GM19025 (cell line): ENCODE measurements at regions not wholly inside any gene's neighbourhood (a gene's known extent, or its start where the extent isn't known, plus 50 kb on each side); places are given as distances from the start of the nearest gene placed in this dataset.

Experiments used
- ATAC-seq: cut with Tn5 transposase; IDR thresholded peaks from one replicate; pipeline ENCODE4 v1.9.1; 2021; ENCODE audit warnings: mild to moderate bottlenecking, low read depth, moderate library complexity; ENCODE audit not compliant: unreplicated experiment

- no peak for ATAC-seq
Observed at GRCh38 chr15:62624547-62625378, 417.8 kb upstream of the TPM1 start.

DNA sequence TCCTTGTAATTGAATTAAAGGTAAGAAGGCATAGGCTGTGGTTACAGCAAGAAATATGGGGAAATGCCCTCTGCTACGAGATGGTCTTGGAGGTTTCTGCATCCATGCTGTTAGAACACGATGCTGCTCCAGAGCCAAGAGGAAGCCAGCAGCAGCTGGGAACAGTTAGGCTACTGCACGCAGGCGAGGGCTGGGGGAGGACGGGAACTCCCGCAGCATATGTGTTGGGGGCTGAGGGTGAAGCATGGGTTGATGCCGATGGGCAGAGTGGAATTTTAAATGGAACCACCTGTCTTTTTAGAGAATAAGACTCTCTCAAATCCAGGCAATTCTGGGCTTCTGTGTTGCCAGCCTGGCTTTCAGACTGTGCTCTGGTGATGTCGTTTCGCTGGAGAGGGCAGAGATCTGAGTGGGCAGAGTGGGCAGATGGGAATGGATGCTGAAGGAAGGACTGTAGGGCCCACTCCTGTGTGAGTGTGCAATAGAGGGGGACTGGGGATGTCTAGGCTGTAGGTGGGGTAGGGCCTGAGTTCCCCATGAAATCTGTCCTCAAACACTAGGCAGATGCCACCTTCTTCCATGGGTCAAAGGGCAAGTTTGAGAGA, 417.0 kb upstream of the TPM1 start:
- no peak for ATAC-seq

DNA sequence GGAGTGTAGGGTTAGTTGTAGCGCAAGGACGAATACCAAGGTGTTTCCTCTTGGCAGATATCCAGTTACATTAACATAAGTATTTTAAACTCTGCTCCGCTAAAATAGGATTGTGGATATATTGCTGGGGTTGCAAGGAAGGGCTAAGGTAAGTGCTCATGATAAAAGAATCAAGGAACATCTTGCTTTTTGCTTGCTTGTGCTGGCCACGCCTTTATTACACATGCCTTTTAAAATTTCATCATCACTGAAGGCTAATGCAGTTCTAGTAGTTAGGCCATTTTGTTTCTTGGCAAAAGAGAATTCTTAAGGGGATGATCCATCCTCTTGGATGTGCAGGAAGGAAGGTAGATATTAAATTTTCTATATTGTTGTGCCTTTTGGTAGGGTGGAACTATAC, 415.6 kb upstream of the TPM1 start:
- ATAC-seq: no peak

DNA sequence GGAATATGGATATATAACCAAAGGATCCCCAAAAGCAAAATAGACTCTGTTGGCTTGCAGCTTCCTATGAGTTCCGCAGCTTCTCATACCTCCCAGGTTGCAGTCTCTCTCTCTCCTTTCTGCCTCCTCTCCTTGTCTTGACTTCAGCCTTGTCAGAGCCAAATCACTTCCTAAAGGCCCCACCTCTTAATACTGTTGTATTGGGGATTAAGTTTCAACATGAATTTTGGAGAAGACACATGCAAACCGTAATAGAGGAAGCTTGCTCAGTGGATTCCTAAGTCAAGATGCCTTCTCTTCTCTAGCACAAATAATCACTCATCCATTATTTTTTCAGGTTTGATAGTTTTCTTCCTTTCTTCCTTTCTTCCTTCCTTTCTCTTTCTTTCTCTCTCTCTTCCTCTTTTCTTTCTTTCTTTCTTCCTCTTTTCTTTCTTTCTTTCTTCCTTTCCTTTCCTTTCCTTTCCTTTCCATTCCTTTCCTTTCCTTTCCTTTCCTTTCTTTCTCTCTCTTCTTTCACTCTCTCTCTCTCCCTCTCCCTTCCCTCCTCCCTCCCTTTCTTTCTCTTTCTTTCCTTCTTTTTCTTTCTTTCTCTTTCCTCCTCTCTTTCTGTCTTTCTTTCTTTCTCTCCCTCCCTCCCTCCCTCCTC, 411.3 kb upstream of the TPM1 start:
- no peak for ATAC-seq

GRCh38 chr15:62636823-62637573, 405.5 kb upstream of the TPM1 start:
- no peak for ATAC-seq

DNA sequence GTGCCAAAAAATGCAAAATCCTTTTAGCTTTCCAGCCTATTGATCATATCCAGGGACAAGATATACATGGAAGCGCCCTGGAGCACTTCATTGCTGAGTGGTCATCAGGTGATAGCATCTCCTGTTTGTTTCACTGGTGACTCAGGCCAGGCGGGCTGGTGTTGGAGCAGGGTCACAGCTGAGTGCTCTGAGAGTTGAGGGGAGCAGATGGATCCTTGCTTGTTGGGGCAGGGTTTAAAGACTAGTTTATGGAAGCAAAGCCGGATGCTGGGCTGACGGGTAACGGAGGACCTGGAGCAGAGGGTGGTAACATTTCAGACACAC, 405.0 kb upstream of the TPM1 start:
- no peak for ATAC-seq

- no peak for ATAC-seq
Observed at GRCh38 chr15:62637950-62638619, 404.5 kb upstream of the TPM1 start.

DNA sequence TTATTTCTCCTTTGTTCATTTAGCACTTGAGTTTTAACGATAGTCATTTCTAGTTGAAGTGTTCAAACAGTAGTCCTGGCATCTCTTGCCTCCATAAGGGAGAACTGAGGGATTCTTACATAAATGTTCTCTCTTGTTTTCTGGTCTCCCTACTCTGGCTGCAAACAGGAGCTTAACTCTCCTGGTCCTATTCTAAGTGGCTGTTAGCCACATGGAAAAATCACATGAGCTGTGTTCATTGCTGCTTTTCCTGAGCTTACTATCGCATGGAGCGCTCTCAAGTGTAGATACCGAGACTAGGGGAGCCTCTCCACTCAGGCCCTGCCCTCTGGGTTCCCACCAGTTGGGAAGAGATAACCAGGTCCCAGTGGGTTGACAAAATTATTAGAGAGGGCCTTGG, 403.1 kb upstream of the TPM1 start:
- ATAC-seq: no peak

DNA sequence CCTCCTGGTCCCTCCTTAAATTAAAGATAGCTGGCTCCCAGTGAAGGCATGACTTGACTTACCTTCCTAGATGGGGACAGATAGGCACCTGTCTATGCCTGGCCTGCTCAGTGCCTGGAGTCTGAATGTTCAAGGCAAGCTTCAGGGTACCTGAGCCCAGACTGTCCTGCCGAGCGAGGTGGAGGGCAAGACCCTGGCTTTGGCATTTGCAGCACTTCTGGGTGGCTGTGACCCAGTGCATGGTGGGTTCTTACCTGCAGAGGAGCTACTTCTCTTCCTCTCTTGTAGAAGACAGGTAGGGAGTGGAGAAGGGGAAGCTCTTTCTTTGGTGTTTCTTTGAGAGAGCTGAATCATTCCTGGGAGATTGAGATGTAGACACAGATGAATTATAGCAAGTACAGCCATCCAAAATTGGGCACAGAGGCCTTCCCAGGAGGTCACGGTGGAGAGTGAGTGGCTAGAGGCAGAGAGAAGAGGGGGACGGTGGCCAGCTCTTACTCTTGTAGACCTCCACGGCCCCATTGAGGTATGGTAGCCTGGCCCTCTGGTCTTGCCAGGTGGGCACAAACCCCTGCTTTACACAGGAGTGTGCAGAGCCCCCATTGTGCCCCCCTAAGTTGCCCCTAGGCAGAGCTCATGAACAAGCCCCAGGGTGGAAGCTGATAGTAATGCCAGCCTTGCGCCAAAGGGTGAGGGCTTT, 402.5 kb upstream of the TPM1 start:
- no peak for ATAC-seq

DNA sequence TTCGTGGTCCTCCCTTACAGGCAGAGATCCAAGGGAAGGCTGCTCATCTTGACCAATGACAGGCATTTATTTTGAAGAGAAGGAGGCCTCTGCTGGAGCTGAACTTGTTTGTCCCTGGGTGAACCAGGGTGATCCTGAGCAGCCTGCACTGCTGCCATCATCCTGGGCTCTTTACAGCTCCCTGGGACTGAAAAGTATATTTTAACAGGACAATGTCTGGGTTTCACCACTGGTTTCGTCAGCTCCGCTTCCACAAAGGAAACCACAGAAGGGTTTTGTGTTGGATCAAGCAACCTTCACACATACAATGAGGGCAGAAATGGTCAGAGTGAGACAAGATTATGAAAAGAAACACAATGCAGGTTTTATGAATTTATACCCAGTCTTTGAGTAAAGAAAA, 400.7 kb upstream of the TPM1 start:
- no peak for ATAC-seq

GRCh38 chr15:62643572-62643971, 399.0 kb upstream of the TPM1 start:
- ATAC-seq: no peak

DNA sequence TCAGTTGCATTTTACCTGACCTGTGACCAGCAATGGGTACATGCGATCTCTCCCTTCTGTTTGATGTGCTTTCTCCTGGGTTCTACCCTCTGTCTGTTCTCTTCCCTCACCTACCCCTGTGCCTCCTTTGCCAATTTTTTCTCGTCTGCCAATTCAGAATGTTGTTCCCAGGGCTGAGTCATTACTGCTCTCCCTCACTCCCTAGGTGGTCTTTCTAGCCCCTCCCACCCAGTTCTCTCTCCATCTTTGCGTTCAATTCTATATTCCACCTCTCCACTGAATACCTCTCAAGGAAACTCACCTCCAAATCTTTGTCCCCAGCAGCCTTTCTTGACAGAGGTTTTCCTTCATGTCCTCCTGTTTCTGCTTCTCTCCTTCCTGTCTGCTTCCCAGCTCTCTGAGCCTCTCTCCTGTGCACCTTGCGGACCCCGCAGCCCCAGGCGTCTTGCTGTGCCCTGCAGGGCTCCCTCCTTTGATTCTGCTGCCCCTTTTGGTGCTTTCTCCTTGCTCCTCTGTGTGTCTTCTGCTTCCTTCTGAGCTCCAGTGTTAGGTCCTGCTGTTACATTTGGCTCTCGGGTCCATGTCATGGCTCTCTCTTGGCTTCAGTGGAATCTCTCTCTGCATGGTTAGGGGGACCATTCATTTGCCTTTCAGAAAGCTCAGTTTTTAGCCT, 398.2 kb upstream of the TPM1 start:
- no peak for ATAC-seq

DNA sequence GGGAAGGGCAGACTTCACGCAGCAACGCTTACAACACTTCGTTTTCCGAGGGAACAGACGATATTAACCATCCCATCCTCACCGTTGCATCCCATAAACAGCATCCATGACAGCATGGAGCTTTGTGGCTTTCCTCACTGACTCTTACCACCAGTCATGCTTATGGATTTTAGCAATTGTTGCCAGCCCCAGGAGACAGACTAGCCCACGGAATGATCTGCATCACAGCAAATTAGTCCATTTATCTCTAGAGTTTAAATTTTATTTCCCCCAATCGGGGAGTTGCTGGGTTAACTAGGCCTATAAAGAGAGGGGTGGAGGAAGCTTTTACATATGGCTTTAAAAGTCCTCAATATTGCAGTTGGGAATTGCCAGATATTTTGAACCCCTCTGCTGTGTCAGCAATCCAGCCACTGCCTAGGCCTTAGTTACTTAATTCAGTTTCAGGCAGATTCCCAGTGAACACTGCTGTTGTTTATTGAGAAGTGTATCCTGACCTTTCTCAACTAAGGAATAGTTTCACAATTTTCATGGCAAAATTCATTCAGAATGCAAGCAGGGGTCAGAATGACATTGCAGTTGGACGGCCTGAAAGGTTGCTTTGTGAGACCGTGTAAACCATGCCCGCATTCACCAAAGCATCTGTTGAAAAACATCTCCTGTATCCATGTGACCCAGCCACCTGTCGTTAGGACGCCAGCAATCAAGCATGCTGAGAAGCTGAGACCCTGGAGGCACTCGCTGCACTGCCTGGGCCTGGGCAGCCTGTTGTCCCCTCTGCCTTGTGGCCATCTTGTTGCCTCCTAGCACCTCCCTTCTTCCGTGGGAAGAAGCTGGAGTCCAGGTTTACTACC, 397.4 kb upstream of the TPM1 start:
- no peak for ATAC-seq

DNA sequence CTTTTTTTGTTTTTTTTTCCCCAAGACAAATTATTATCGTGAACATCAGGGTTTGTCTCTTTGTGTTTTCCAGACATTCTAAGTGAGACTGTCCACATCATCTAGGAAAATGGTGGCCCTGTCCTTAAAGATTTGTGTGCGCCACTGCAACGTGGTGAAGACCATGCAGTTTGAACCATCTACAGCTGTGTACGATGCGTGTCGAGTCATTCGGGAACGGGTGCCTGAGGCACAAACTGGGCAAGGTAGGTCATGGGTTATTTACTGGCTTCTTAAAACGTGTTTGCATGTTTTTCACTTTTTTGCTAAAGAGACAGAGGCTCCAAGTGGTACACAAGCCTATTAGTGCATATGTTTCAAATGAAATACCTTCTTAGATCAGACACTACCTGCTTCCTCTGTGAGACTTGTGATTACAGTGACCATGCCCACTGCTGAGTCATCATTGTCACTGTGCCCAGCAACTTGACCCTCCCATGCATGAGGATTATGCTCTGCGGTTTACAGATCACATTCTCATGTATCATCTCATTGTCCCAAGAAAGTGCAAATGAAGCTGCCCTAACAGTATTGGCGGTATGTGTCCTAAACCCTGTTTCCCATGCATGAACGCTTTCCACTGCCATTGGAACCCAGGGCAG, 395.2 kb upstream of the TPM1 start:
- no peak for ATAC-seq

DNA sequence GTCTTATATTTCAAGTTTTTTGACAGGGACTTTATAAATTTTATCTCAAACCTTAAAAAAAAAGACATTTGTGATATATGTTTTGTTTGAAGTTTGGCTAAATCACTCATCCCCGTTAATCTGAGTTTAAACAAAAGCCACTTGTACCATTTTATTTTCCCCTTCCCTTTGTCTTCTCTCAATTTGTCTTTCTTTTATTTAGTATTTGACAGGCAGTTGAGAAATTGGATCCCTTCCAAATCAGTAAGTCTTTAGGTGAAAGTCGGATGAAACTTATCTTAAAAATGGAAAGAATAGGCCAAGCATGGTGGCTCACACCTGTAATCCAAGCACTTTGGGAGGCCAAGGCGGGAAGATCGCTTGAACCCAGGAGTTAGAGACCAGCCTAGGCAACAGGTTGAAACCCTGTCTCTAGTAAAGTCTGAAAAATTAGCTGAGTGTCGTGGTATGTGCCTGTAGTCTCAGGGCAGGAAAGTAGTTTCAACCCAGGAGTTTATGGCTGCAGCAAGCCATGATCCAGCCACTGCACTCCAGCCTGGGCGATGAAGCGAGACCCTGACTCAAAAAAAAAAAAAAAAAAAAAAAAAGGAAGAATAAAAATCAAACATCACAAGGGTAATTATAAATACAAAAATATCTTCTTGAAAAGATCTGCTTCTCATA, 394.6 kb upstream of the TPM1 start:
- ATAC-seq: no peak

GRCh38 chr15:62648954-62649353, 393.6 kb upstream of the TPM1 start:
- ATAC-seq: no peak

GRCh38 chr15:62649793-62650420, 392.6 kb upstream of the TPM1 start:
- no peak for ATAC-seq
